ENCODE measurements at regions not wholly inside any gene's neighbourhood (a gene's known extent, or its start where the extent isn't known, plus 50 kb on each side); places are given as distances from the start of the nearest gene placed in this dataset.

GRCh38 chr2:191559569-191559968, 118.4 kb upstream of the NABP1 start:
- Mint-ChIP-seq H3K27ac (no peak overlapping the region), H3K36me3 (ENCODE audit: low read depth) (no peaks in the 10 kb centered on the region), H3K27me3 (peaks cover 6% of the 10 kb centered on the region), H3K4me3 (no peak overlapping the region), H3K4me1 (ENCODE audit: low read depth) (no peaks in the 10 kb centered on the region), H3K9me3 (no peaks in the 10 kb centered on the region)
- no peaks in the 10 kb centered on the region for H3K27me3 ChIP-seq (ENCODE audit: control insufficient read depth in 1 of 2, insufficient read depth in 2 of 2, low read length in 2 of 2)
- no peaks in the 10 kb centered on the region for H3K4me1 ChIP-seq (ENCODE audit: insufficient read depth, low read length)
- no peak overlapping the region for H3K4me3 ChIP-seq (ENCODE audit: low read length)
- ChIA-PET POLR2A (no interaction called here), CTCF (interaction anchor here (0.9 kb wide), 1 partner anchor 20 kb away, joined by 3 read pairs; no protein-coding TSS in a partner anchor)
- TF ChIP-seq CTCF (IDR thresholded peaks at IDR 0.05), result no peak
- intact Hi-C loops (cut with DNase I, micrococcal nuclease), result no loop called here
- H3K27ac ChIP-seq (ENCODE audit: low read depth in 1 of 2, low read length in 2 of 2), result no peak overlapping the region
- DNase-seq (no peak), ATAC-seq (ENCODE audit: poor library complexity) (no peak)
- H3K36me3 ChIP-seq (ENCODE audit: insufficient read depth, low read length), result no peaks in the 10 kb centered on the region
- no peaks in the 10 kb centered on the region for H3K9me3 ChIP-seq (ENCODE audit: control insufficient read depth in 1 of 2, insufficient read depth in 1 of 2, low read length in 2 of 2)

- POLR2A ChIA-PET, result no interaction called here
These were observed 117.4 kb upstream of the NABP1 start for GRCh38 chr2:191560411-191560980.

GRCh38 chr2:191565120-191565519, 112.8 kb upstream of the NABP1 start:
- Mint-ChIP-seq H3K4me3 (no peak overlapping the region), H3K4me1 (ENCODE audit: low read depth) (peaks cover 5% of the 10 kb centered on the region), H3K9me3 (no peaks in the 10 kb centered on the region), H3K27me3 (peaks cover 12% of the 10 kb centered on the region), H3K27ac (no peak overlapping the region), H3K36me3 (ENCODE audit: low read depth) (no peaks in the 10 kb centered on the region)
- H3K36me3 ChIP-seq (ENCODE audit: insufficient read depth, low read length), result no peaks in the 10 kb centered on the region
- H3K27ac ChIP-seq (ENCODE audit: low read depth in 1 of 2, low read length in 2 of 2), result no peak overlapping the region
- intact Hi-C loops (cut with DNase I, micrococcal nuclease), result no loop called here
- no peaks in the 10 kb centered on the region for H3K27me3 ChIP-seq (ENCODE audit: control insufficient read depth in 1 of 2, insufficient read depth in 2 of 2, low read length in 2 of 2)
- no peaks in the 10 kb centered on the region for H3K9me3 ChIP-seq (ENCODE audit: control insufficient read depth in 1 of 2, insufficient read depth in 1 of 2, low read length in 2 of 2)
- ATAC-seq (ENCODE audit: poor library complexity) (no peak), DNase-seq (no peak)
- H3K4me3 ChIP-seq (ENCODE audit: low read length), result no peak overlapping the region
- H3K4me1 ChIP-seq (ENCODE audit: insufficient read depth, low read length), result peaks cover 3% of the 10 kb centered on the region
- POLR2A ChIA-PET, result no interaction called here
- CTCF ChIA-PET, result no interaction called here
- TF ChIP-seq CTCF (IDR thresholded peaks at IDR 0.05), result no peak

More at GRCh38 chr2:191560411-191560980, 117.4 kb upstream of the NABP1 start:
- Histone ChIP-seq H3K27ac (ENCODE audit: low read depth in 1 of 2, low read length in 2 of 2) (no peak overlapping the region), H3K4me1 (ENCODE audit: insufficient read depth, low read length) (no peaks in the 10 kb centered on the region), H3K27me3 (ENCODE audit: control insufficient read depth in 1 of 2, insufficient read depth in 2 of 2, low read length in 2 of 2) (no peaks in the 10 kb centered on the region), H3K4me3 (ENCODE audit: low read length) (no peak overlapping the region), H3K9me3 (ENCODE audit: control insufficient read depth in 1 of 2, insufficient read depth in 1 of 2, low read length in 2 of 2) (no peaks in the 10 kb centered on the region), H3K36me3 (ENCODE audit: insufficient read depth, low read length) (no peaks in the 10 kb centered on the region)
- Mint-ChIP-seq H3K27me3 (peaks cover 11% of the 10 kb centered on the region), H3K4me1 (ENCODE audit: low read depth) (no peaks in the 10 kb centered on the region), H3K27ac (no peak overlapping the region), H3K9me3 (no peaks in the 10 kb centered on the region), H3K36me3 (ENCODE audit: low read depth) (no peaks in the 10 kb centered on the region), H3K4me3 (no peak overlapping the region)
- ATAC-seq (ENCODE audit: poor library complexity) (no peak), DNase-seq (no peak)
- intact Hi-C loops (cut with DNase I, micrococcal nuclease), result no loop called here
- TF ChIP-seq CTCF (IDR thresholded peaks at IDR 0.05), result no peak
- CTCF ChIA-PET, result interaction anchor here (0.7 kb wide), 1 partner anchor 94 kb away, joined by 4 read pairs; no protein-coding TSS in a partner anchor

All from CD4-positive, alpha-beta T cell (primary cell).